H1 (cell line): ENCODE measurements at regions not wholly inside any gene's neighbourhood (a gene's known extent, or its start where the extent isn't known, plus 50 kb on each side); places are given as distances from the start of the nearest gene placed in this dataset.

Experiments
- EP300 ChIP-seq, 2 experiments: IDR thresholded peaks; 1 replicate in 1 of 2; 2 replicates in 1 of 2; pipeline ENCODE4 v1.6.1; 2011 to 2012; ENCODE audit warnings: low read depth in 2 of 2, low read length in 2 of 2, mild to moderate bottlenecking in 2 of 2, borderline replicate concordance in 1 of 2, inconsistent platforms in 1 of 2, moderate library complexity in 1 of 2
- JUND ChIP-seq: IDR thresholded peaks from 2 replicates; pipeline ENCODE4 v1.6.1; 2011; ENCODE audit warnings: mild to moderate bottlenecking, improper control_type of control experiment, low read length
- RNF2 ChIP-seq: fragments of 200-900, 300-1000 bp; sonication (generic); IDR thresholded peaks from 2 replicates; pipeline ENCODE4 v1.7.1; 2016; ENCODE audit warnings: borderline replicate concordance, low read depth, mild to moderate bottlenecking, antibody characterized with exemption, low read length; ENCODE audit not compliant: poor library complexity, severe bottlenecking; ENCODE audit errors: missing control alignments

- TF ChIP-seq RNF2, result peak; percentile 23
- TF ChIP-seq EP300 (IDR thresholded peaks at IDR 0.05; ENCODE audit: borderline replicate concordance in 1 of 2, low read depth in 2 of 2, low read length in 2 of 2), result no peak
- no peak for TF ChIP-seq JUND
Measured at GRCh38 chr6:28737750-28738395, 185.9 kb downstream of the TRIM27 start (continued).
